ENCODE measurements at regions not wholly inside any gene's neighbourhood (a gene's known extent, or its start where the extent isn't known, plus 50 kb on each side); places are given as distances from the start of the nearest gene placed in this dataset.
A peak's percentile ranks its signal among the peaks of the same experiment; 100 is the strongest.
"Not testable (repeated sequence)": the region's sequence is repeated elsewhere in the genome, so short reads cannot be mapped to it uniquely, and the experiment has no call there.

DNA sequence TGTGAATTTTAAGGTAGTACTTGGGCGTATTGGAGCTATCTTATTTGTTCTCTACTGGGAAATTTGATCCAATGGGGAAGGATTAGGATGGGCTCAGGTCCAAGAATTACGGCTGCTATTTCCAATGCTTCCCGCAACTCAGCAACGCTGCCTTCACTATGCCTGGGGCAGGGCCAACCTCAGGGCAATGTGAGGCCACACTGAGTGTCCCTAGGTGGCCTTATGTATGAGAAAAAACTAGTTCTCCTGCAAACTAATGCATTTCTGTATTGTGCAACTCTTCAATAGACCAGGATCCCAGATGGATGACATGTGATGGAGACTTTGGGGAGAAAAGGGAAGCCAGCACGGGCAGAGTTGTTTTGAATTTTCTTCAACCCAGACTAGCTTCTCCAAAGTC lies 168.1 kb downstream of the DUSP10 start:
- DNase-seq (ENCODE audit: low spot score), result no peak

DNA sequence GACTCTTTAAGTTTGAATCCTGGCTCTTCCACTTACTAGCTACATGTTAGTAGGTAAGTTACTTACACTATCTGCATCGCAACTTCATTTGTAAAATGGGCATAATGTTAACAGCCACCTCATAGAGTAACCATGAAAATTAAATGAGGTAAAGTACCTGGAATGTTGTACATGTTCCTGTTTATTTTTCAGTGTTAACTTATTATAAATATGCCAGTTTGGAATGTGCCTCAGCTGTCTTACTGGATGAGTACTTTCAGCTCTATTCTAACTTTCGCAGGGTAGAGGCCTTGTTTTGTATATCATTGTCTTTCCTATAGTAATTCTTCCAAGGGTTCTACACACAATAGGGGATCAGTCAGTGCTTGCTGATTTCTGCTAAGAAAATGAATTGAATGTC lies 167.4 kb downstream of the DUSP10 start:
- no peak for DNase-seq (ENCODE audit: low spot score)

DNA sequence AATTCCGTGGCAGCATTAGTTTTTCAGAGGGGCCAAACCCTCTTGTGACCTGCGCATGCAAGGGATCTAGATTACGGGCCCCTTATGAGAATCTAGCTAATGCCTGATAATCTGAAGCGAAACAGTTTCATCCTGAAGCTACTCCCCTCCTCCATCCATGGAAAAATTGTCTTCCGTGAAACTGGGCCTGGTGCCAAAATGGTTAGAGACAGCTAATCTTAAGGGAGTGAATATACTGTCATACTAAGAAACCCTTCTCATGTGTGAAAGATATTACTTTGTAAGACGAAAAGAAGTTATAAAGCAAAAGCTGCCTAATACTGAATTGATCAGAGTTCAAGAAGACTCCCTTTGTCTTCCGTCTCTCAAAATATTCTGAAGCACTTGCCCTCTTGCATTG lies 166.3 kb downstream of the DUSP10 start:
- DNase-seq (ENCODE audit: low spot score), result no peak

DNA sequence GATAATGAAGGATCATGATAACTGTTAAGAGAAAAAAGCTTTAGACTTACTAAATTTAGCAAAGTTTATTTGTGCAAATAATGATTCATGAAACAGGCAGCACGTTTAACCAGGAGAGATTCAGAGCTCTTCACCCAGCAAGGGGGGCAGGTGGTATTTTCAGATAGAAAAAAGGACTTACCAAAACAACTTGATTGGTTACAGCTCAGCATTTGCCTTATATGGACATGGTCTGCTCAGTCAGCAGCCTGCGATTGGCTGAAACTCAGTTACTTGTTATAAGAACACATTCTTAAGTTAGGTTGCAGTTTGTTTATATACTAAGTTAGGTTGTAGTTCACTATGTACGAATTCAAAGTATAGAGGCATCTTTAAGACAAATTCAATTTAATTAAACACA lies 165.6 kb downstream of the DUSP10 start:
- no peak for DNase-seq (ENCODE audit: low spot score)

DNA sequence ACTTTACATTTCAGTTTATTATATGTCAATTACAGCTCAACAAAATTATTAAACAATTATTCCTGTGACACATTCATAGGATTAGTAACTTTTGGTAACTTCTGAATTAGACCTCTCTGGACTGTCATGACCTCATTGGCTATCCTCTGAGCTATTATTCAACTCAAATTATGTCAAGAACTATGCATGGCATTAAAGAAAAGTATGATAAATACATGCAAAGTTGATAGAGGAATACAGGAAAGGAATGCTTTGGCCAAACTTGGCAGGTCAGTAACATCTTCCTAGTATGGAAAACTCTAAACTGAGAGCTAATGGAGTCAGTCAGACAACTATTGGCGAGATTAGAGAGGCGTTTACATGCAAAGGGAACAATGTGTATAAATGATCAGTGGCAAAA lies 158.4 kb downstream of the DUSP10 start:
- no peak for DNase-seq (ENCODE audit: low spot score)

DNA sequence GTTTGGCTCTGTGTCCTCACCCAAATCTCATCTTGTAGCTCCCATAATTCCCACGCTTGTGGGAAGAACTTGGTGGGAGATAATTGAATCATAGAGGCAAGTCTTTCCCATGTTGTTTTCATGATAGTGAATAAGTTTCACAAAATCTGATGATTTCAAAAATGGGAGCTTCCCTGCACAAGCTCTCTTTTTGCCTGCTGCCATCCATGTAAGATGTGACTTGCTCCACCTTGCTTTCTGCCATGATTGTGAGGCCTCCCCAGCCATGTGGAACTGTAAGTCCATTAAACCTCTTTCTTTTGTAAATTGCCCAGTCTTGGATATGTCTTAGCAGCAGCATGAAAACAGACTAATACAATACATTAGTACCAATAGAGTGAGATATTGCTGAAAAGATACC lies 154.9 kb downstream of the DUSP10 start:
- not testable (repeated sequence) for DNase-seq (ENCODE audit: low spot score)

DNA sequence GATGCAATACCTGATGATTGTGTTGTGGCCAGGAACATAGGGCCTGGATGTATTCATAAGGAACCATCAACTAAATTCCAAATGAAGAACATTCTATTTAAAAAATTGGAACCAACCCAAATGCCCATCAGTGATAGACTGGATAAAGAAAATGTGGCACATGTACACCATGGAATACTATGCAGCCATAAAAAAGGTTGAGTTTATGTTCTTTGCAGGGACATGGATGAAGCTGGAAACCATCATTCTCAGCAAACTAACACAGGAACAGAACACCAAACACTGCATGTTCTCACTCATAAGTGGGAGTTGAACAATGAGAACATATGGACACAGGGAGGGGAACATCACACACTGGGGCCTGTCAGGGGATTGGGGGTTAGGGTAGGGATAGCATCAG lies 150.6 kb downstream of the DUSP10 start:
- DNase-seq (ENCODE audit: low spot score), result not testable (repeated sequence)

DNA sequence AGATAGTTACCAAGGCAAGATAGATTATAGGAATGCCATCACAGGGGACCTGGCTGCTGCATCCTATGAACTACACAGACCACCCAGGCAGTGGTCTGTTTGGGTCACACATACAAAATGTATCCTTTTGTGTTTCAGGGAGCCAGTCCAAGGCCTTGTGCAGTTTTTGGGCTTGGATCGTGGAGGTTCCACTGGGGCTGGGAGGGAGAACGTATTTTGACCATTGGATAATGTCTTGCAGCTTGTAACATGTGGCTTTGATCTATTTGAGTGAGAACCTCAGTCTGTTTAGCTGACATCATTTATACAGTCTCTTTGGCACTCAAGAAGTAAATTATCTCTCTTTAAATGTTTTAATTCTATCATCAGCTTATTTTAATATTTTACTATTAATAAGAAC lies 147.3 kb downstream of the DUSP10 start:
- DNase-seq (ENCODE audit: low spot score), result no peak

DNA sequence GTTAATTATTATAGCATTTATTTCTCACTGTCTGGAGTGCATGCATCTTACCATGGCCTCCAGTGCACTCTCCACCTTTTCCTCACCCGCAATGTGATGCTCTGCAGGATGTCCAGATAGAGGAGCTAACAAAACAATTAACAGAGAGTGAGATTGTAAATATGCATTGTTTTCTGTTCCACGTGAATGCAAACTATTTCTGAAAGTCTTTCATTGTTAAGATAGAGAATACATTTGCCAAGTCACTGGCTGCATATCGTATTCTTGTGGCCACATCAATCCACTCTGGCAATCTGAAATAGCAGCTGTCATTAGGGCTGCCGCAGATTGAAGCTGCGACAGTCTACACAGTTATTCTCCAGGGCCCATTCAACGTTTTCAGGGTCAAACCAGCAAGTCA lies 143.8 kb downstream of the DUSP10 start:
- DNase-seq (ENCODE audit: low spot score), result no peak

DNA sequence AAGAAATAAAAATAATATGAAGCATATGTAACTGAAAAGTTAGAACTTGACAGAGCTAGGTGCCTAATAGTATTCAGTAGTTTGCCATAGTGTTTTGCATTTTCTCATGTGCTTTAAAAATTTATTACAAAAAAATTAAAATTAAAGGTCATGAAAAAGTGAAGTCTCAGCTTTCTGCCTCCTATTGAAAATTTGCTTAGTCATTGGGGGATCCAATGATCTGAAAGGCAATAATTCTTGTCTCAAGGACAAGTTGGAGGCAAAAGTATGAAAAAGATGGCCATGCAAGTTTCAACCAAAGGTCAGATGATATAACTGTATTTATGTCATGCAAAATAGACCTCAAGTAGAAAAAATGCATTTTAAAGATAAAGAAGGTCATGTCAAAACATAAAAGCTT lies 140.7 kb downstream of the DUSP10 start:
- no peak for DNase-seq (ENCODE audit: low spot score)

DNA sequence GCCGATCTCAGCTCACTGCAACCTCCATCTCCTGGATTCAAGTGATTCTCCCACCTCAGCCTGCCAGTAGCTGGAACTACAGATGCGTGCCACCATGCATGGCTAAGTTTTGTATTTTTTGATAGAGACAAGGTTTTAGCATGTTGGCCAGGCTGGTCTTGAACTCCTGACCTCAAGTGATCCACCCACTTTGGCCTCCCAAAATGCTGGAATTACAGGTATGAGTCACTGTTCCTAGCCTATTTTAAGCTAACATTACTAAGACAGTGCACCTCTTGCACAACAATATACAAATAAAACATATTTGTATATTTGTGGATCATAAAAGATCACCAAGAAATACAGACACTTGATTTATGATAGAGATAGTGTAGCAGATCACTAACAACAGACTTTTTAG lies 139.1 kb downstream of the DUSP10 start:
- no peak for DNase-seq (ENCODE audit: low spot score)

DNA sequence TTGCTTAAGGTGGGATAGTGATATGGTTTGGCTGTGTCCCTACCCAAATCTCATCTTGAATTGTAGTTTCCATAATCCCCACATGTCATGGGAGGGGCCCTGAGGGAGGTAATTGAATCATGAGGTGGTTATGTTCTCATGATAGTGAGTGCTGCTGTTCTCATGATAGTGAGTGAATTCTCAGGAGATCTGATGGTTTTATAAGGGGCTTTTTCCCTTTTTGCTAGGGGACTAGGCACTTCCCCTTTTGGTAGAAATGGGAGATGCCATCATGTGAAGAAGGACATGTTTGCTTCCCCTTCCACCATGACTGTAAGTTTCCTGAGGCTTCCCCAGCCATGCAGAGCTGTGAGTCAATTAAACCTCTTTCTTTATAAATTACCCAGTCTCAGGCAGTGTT lies 137.5 kb downstream of the DUSP10 start:
- DNase-seq (ENCODE audit: low spot score), result not testable (repeated sequence)

DNA sequence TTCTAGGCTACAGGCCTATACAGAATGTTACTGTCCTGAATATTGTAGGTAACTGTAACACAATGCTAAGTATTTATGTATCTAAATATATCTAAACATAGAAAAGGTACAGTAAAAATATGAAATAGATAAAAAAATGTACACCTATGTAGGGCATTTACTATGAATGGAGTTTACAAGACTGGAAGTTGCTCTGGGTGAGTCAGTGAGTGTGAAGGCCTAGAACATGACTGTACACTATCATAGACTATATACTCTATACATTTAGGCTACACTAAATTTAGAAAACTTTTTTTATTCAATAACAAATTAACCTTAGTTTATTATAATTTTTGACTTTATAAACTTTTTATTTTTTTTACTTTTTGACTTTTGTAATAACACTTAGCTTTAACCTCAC lies 136.9 kb downstream of the DUSP10 start:
- no peak for DNase-seq (ENCODE audit: low spot score)

DNA sequence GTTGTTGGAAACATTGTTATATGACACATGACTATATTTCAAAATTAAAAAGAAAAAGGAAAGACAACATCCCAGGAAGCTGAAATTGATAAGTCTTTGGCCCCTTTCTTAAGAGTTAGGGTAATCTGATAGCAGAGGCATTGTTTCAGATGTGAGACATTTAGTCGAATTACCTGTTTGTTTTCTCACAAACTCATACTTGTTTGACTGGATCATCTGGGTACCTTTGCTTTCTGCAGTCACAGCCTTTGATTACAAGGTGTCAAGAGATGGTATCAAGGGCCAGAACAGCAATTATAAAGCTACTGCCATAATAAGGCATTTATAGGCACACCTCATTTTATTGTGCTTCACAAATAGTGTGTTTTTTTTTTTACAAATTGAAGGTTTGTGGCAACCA lies 136.3 kb downstream of the DUSP10 start:
- no peak for DNase-seq (ENCODE audit: low spot score)

DNA sequence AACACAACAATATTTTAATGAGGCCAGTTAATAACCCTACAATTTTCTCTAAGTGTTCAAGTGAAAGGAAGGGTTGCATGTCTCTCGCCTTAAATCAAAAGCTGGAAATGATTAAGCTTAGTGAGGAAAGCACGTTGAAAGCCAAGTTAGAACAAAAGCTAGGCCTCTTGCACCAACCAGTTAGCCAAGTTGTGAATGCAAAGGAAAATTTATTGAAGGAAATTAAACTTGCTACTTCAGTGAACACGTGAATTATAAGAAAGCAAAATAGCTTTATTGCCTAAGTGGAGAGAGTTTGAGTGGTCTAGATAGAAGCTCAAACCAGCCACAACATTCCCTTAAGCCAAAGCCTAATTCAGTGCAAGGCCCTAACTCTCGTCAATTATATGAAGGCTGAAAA lies 135.6 kb downstream of the DUSP10 start:
- DNase-seq (ENCODE audit: low spot score), result no peak

DNA sequence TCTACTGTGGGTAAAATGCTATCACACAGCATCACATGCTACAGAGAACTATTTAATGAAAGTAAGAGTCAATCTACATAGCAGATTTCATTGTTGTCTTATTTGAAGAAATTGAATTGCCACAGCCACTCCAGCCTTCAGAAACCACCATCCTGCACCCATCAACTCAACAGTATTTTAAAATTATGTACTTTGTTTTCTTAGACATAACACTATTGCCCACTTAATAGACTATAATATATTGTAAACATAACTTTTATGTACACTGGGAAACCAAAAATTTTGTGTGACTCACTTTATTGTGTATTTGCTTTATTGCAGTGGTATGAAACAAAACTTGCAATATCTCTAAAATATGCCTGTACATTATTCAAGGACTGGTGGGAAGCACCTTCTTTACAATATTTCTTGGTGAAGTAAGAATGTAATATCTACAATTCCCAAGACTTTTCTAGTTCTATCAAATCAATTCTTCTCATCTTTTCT lies 133.0 kb downstream of the DUSP10 start:
- no peak for DNase-seq (ENCODE audit: low spot score)

DNA sequence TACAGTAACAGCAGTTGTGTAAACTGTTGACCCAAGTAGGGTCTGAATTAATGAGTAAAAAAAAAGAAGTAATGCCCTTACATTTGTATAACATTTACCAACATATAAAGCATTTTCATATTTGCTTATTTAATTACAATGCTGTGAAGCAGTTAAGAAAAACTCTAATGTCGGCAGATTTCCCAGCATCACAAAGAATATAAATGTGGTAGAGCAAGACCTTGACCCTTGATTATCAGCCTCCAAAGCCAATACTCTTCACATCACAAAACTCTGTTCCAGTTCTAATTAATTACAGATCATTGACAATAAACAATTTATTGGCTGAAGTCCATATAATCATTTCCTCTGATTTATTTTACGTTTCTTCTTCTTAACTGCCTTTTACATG lies 130.2 kb downstream of the DUSP10 start:
- no peak for DNase-seq (ENCODE audit: low spot score)

DNA sequence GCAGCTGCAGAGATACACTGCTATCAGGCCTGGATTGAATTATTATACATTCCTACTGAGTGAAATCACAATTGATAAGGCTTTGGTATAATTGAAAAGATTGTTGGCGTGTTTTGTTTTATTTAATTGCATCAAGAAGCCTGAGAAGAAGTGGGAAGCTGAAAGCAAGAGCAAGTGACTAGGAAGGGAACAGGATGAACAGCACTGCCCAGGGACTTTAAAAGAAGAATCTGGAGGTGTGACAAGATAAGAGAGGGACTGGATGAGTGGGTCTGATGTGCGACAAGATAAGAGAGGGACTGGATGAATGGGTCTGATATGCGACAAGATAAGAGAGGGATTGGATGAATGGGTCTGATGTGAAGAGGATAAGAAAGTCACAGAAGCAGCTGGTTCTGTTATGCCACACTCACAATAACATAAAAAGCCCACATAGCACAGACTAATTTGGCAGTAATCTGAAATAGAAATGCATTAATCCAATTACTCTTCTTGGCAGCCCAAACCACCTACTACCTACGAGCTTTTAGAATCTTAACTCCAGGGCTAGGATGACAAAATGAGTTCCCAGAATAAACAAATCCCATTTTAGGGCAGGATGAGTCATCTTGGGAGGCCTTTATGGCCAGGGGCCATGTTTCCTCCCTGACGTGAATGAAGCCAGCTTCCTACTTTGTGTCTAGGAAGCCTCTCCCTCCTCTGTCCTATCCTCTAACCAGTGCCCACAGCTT lies 129.7 kb downstream of the DUSP10 start:
- DNase-seq (ENCODE audit: low spot score), result peak; percentile 8

DNA sequence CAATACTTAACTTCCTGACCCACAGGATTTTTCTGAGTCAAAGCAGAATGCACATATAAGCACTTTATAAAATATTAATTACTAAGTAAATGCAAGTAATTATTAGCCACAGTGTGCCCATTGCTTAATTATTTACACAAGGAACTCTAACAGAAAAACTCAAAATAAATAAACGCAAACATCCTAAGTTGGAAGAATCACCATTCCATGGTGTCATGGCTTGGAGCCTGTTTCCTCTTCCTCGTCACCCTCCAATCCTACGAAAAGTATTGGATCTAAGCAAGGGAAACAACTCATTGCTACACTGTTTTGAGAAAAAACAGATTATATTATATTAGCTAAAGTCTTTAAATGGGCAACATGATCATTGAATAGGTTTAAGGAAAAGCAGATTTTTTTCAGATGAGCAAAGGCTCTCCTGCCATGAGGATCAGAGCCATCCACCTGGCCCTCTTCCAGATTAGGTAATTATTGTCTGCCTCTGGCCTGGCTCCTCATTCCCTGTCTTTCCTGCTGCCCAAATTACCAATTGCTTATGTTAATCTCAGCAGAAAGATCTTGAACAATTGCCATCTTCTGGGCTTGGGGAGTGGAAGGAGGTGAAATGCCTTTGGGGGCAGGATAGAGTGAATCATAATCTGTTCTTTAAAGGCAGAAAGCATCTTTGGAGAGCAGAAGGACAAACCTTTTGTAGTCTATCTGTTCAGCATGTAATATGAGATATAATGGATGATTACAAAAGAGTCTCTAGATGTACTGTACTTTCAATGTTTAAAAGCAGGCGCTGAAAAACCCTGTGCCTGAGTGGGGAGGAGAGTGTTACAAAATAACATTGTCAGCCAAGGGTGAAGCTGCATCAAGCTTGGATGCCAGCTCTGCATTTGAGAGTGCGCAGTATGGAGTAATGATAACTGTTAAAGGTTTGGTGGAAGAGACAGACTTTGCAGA lies 121.2 kb downstream of the DUSP10 start:
- no peak for DNase-seq (ENCODE audit: low spot score)

DNA sequence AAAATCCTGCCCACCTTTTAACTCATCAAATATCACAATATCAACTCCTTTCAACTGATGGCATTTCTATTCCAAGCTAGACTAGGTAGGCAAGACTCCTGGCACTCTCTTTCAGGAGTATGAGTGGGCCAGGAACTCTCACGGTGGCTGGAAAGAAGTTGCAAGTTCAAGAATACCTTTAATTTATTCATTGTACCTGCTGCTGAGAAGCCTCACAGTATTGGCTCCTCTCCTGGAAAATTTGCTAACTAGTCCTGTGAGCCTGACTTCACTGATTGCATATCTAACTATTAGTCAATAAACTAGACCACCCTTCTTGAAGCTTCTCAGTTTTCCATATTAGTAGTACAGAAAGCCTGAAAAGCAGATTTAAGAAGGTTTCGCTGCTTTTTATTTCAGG lies 120.2 kb downstream of the DUSP10 start:
- DNase-seq (ENCODE audit: low spot score), result no peak

DNA sequence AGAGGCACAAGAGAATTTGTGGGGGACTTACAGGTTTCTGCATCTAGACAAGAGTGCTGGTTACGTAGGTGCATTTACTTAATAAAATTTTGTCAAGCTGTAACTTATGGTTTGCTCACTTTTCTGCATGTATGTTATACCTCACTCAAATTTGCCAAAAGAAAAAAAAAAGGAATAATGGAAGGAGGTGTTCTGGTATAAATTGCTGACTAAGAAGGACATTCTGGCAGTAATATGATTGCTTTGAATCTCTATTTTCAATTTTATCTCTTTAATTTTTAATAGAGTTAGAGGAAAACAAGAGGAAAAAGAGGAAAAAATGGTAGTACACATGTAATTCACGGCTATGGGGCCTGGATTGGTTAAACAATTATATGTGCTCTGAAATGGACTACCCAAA lies 119.5 kb downstream of the DUSP10 start:
- no peak for DNase-seq (ENCODE audit: low spot score)

DNA sequence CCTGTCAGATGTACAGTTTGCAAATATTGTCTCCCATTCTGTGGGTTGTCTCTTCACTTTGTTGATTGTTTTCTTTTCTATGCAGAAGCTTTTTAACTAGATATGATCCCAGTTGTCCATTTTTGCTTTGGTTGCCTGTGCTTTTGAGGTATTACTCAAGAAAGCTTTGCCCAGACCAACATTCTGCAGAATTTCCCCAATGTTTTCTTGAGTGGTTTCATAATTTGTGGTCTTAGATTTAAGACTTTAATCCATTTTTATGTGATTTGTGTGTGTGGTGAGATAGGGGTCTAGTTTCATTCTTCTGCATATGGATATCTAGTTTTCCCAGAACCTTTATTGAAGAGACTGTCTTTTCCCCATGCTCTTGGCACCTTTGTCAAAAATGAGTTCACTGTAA lies 116.9 kb downstream of the DUSP10 start:
- no peak for DNase-seq (ENCODE audit: low spot score)

DNA sequence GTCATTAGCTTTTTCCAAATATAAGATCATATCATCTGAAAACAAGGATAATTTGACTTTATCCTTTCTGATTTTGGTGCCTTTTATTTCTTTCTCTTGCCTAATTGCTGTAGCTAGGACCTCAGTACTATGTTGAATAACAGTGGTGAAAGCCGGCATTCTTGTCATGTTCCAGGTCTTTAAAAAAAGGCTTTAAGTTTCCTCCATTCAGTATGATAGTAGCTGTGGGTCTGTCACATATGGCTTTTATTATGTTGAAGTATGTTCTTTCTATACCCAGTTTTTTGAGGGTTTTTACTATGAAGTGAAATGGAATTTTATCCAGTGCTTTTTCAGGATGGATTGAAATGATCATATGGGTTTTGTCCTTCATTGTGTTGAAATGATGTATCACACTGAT lies 115.8 kb downstream of the DUSP10 start:
- DNase-seq (ENCODE audit: low spot score), result no peak

Data from RKO (cell line).